Left ventricle myocardium inferior (tissue), 1 donor: ENCODE measurements at regions not wholly inside any gene's neighbourhood (a gene's known extent, or its start where the extent isn't known, plus 50 kb on each side); places are given as distances from the start of the nearest gene placed in this dataset.
"Not testable (repeated sequence)": the region's sequence is repeated elsewhere in the genome, so short reads cannot be mapped to it uniquely, and the experiment has no call there.

ENCODE experiments used
- DNase-seq: peaks from one replicate; pipeline ENCODE4 v3.0.0-alpha.2; 2020
- H3K27ac ChIP-seq: fragments of 200-600 bp; replicated peaks from 2 replicates; pipeline ENCODE4 v1.8.0; 2021
- H3K27me3 ChIP-seq: fragments of 200-600 bp; 2 replicates; pipeline ENCODE4 v1.8.0; 2021; ENCODE audit warnings: low read depth
- H3K36me3 ChIP-seq: fragments of 200-600 bp; 2 replicates; pipeline ENCODE4 v1.8.0; 2021
- H3K4me1 ChIP-seq: fragments of 200-600 bp; 2 replicates; pipeline ENCODE4 v1.8.0; 2021
- H3K4me3 ChIP-seq: fragments of 200-600 bp; 2 replicates; pipeline ENCODE4 v1.8.0; 2021; ENCODE audit warnings: mild to moderate bottlenecking, moderate library complexity
- H3K9me3 ChIP-seq: fragments of 200-600 bp; replicated peaks from 2 replicates; pipeline ENCODE4 v1.8.0; 2021
- intact Hi-C: fragments of 100-400 bp; cut with micrococcal nuclease; formaldehyde crosslinking; loops from one replicate; pipeline ENCODE4 v1.11.0; 2022
- TF ChIP-seq, protein P1 (sequence below): fragments of 200-600 bp; IDR thresholded peaks from 2 replicates; pipeline ENCODE4 v1.8.0; 2021; ENCODE audit warnings: antibody characterized with exemption, mild to moderate bottlenecking, borderline replicate concordance
- donor health status: DM: no; HTN: yes; CAD: no; lungs with severe emphysema.

DNA sequence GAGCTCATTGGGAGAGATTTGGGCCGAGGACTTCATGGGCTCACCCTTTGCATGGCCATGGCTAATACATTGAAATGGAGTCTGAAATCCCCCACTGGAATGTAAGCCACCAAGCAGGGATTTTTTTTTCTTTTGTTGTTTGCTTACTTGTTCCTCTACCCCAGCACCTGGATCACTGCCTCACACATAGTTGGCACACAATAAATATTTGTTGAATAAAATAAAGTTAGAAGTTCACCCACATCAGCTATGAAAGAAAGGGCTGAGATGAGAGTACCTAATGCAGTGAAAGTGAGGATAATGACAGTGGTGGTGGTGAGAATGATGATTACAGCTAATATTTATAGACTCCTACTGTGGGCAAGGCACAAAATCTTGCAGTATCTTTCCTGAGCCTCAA lies 98.1 kb upstream of the ANXA1 start:
- no peaks in the 10 kb centered on the region for H3K36me3 ChIP-seq
- peaks cover 15% of the 10 kb centered on the region for H3K4me1 ChIP-seq
- H3K4me3 ChIP-seq: no peak overlapping the region
- H3K27ac ChIP-seq: no peak overlapping the region
- TF ChIP-seq, protein P1, sequence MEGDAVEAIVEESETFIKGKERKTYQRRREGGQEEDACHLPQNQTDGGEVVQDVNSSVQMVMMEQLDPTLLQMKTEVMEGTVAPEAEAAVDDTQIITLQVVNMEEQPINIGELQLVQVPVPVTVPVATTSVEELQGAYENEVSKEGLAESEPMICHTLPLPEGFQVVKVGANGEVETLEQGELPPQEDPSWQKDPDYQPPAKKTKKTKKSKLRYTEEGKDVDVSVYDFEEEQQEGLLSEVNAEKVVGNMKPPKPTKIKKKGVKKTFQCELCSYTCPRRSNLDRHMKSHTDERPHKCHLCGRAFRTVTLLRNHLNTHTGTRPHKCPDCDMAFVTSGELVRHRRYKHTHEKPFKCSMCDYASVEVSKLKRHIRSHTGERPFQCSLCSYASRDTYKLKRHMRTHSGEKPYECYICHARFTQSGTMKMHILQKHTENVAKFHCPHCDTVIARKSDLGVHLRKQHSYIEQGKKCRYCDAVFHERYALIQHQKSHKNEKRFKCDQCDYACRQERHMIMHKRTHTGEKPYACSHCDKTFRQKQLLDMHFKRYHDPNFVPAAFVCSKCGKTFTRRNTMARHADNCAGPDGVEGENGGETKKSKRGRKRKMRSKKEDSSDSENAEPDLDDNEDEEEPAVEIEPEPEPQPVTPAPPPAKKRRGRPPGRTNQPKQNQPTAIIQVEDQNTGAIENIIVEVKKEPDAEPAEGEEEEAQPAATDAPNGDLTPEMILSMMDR: no peak
- intact Hi-C loops: no loop called here
- H3K27me3 ChIP-seq: no peaks in the 10 kb centered on the region
- no peak for DNase-seq
- H3K9me3 ChIP-seq: no peaks in the 10 kb centered on the region

GRCh38 chr9:73050887-73051550 lies 98.2 kb upstream of the ALDH1A1 start:
- Histone ChIP-seq H3K27me3 (no peaks in the 10 kb centered on the region), H3K9me3 (no peaks in the 10 kb centered on the region), H3K36me3 (no peaks in the 10 kb centered on the region), H3K4me1 (peaks cover 15% of the 10 kb centered on the region), H3K4me3 (no peak overlapping the region), H3K27ac (peak overlapping the region; percentile 34)
- TF ChIP-seq, protein P1: no peak
- DNase-seq: peak; percentile 16
- intact Hi-C loops: no loop called here

DNA sequence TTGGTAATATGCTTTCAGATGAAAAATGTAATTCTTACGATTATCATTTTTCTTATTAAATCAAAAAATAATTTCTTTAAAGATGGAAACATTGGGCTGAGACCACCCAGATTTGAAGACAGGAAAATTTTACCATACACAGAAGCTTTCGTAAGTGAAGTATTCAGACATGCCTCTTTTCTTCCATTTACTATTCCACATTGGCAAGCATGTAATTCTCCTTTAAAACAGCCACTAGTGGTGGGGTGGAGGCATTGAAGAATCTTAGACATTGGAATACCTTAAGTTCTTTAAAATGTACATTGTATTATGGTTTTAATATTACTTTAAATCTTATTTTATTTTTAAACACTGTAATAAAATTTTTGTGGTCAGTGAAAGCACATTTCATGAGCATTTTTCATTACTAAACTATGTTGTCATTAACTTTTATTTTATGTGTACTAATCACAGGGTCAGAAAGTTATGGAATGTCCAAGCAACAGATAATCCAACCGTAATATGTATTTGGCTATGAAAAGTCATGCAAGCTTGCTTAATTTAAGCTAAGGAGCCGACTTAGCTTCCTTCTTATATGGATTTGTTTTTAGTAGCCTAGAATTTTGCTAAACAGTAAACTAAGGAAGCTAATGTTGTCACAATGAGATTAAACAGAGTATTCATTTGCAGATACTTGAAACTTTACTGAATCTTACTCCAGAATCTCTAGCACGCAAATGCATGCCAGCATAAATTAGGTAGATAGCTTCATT lies 97.4 kb upstream of the ALDH1A1 start:
- H3K27ac ChIP-seq: peak overlapping the region; percentile 34
- DNase-seq: no peak
- H3K4me3 ChIP-seq: no peak overlapping the region
- TF ChIP-seq, protein P1: no peak
- H3K4me1 ChIP-seq: peaks cover 15% of the 10 kb centered on the region
- intact Hi-C loops: no loop called here
- H3K9me3 ChIP-seq: no peaks in the 10 kb centered on the region
- no peaks in the 10 kb centered on the region for H3K36me3 ChIP-seq
- H3K27me3 ChIP-seq: no peaks in the 10 kb centered on the region

DNA sequence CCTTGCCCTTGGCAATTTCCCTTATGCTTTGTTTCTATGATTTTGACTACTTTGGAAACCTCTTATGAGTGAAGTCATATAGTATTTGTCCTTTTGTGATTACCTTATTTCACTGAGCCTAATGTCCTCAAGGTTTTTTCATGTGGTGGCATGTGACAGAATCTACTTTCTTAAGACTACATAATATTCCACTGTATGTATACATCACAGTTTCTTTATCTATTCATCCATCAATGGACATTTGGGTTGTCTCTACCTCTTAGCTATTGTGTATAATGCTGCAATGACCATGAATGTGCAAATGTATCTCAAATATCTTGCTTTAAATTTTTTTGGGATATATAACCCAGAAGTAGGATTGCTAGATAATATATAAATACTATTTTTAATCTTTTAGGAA lies 96.4 kb upstream of the ALDH1A1 start:
- Histone ChIP-seq H3K27ac (no peak overlapping the region), H3K36me3 (no peaks in the 10 kb centered on the region), H3K9me3 (no peaks in the 10 kb centered on the region), H3K4me1 (peaks cover 15% of the 10 kb centered on the region), H3K4me3 (no peak overlapping the region), H3K27me3 (no peaks in the 10 kb centered on the region)
- TF ChIP-seq, protein P1: no peak
- no peak for DNase-seq
- intact Hi-C loops: no loop called here

DNA sequence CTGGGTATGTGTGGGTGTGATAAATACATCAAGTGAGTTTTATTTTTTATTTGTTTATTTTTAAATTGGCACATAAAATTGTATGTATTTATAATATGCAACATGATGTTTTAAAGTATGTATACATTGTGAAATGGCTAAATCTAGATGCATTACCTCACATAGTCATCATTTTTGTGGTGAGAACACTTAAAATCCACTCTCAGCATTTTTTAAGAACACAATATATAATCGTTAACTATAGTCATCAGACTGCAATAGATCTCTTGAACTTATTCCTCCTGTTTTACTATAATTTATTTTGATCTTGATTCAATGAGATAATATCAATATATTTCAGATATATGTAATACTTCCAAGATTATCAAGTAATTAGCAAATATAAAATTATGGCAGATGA lies 93.9 kb upstream of the ALDH1A1 start:
- Histone ChIP-seq H3K4me1 (peaks cover 15% of the 10 kb centered on the region), H3K4me3 (no peak overlapping the region), H3K9me3 (no peaks in the 10 kb centered on the region), H3K27me3 (no peaks in the 10 kb centered on the region), H3K27ac (no peak overlapping the region), H3K36me3 (no peaks in the 10 kb centered on the region)
- intact Hi-C loops: no loop called here
- no peak for DNase-seq
- TF ChIP-seq, protein P1: no peak

DNA sequence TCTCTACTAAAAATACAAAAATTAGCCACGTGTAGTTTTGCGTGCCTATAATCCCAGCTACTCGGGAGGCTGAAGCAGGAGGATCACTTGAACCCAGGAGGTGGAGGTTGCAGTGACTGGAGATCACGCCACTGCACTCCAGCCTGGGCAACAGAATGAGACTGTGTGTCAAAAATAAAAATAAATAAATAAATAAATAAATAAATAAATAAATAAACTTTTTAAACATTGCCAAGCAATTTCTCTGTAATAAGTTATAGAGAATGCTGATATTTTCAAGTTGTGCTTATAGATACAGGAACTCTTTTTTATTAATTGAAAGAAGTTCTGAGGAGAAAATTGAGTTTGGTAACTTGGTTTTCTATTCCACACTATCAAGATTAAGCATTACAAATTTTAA lies 91.9 kb upstream of the ALDH1A1 start:
- H3K4me1 ChIP-seq, H3K4me3 ChIP-seq, DNase-seq, H3K9me3 ChIP-seq, intact Hi-C loops, H3K27ac ChIP-seq, H3K27me3 ChIP-seq, H3K36me3 ChIP-seq: not testable (repeated sequence)
